SK-N-SH (cell line): ENCODE measurements at regions not wholly inside any gene's neighbourhood (a gene's known extent, or its start where the extent isn't known, plus 50 kb on each side); places are given as distances from the start of the nearest gene placed in this dataset.

Source experiments
- CTCF ChIA-PET: fragments of 300-600, 350-600 bp; formaldehyde crosslinking; extraction: SDS; loops from one replicate; lab custom pipeline; 2021; lab: Yijun Ruan, JAX
- POLR2A ChIA-PET: fragments of 350-600 bp; sonication (Branson Sonifier 250); formaldehyde crosslinking; extraction: SDS; loops from one replicate; lab custom pipeline; 2020; ENCODE audit warnings: antibody characterized with exemption, inconsistent platforms; lab: Yijun Ruan, JAX
- DNase-seq: peaks from one replicate; pipeline ENCODE4 v3.0.0; 2012
- H2AFZ ChIP-seq: fragments of 200-600 bp; sonication (generic); 2 replicates; pipeline ENCODE4 v1.8.1; 2016; ENCODE audit warnings: antibody characterized with exemption, mild to moderate bottlenecking, low read depth
- H3F3A ChIP-seq: fragments of 200-600 bp; sonication (generic); replicated peaks from 2 replicates; pipeline ENCODE3; 2016; ENCODE audit warnings: antibody characterized with exemption, mild to moderate bottlenecking; ENCODE audit not compliant: insufficient read depth
- H3K27ac ChIP-seq, 2 experiments: fragments of 200-500 bp in 1 of 2; fragments of 200-600 bp in 1 of 2; sonication (Bioruptor generic) in 1 of 2; sonication (generic), shearing (Covaris generic) in 1 of 2; 2 replicates each; pipeline versions ENCODE4 v1.5.1 to v1.6.1; 2014 to 2016; ENCODE audit warnings: low read depth in 2 of 2, inconsistent platforms in 1 of 2, low read length in 1 of 2, mild to moderate bottlenecking in 1 of 2, mixed read lengths in 1 of 2
- H3K27me3 ChIP-seq: fragments of 200-600 bp; sonication (generic), shearing (Covaris generic); 2 replicates; pipeline ENCODE4 v1.6.1; 2016; ENCODE audit warnings: mixed run types; ENCODE audit not compliant: insufficient read depth
- H3K36me3 ChIP-seq, 2 experiments: fragments of 200-500 bp in 1 of 2; fragments of 200-600 bp in 1 of 2; sonication (Bioruptor generic) in 1 of 2; sonication (generic) in 1 of 2; replicated peaks in 1 of 2; 2 replicates each; pipeline versions ENCODE3 to v1.5.1; 2014 to 2016; ENCODE audit warnings: low read length in 1 of 2, mild to moderate bottlenecking in 1 of 2; ENCODE audit not compliant: insufficient read depth in 2 of 2, control insufficient read depth in 1 of 2
- H3K4me1 ChIP-seq, 2 experiments: fragments of 200-500 bp in 1 of 2; fragments of 200-600 bp in 1 of 2; sonication (Bioruptor generic) in 1 of 2; sonication (generic), shearing (Covaris generic) in 1 of 2; 2 replicates each; pipeline versions ENCODE4 v1.5.1 to v1.6.1; 2014 to 2016; ENCODE audit warnings: low read depth in 1 of 2, low read length in 1 of 2, mixed run types in 1 of 2; ENCODE audit not compliant: insufficient read depth in 2 of 2, control insufficient read depth in 1 of 2
- H3K4me2 ChIP-seq: fragments of 200-600 bp; sonication (generic), shearing (Covaris generic); 2 replicates; pipeline ENCODE4 v1.6.1; 2017; ENCODE audit warnings: mixed run types
- H3K4me3 ChIP-seq, 2 experiments: fragments of 200-500 bp in 1 of 2; fragments of 200-600 bp in 1 of 2; sonication (Bioruptor generic) in 1 of 2; sonication (generic), shearing (Covaris generic) in 1 of 2; 2 replicates each; pipeline versions ENCODE4 v1.5.1 to v1.8.1; 2014 to 2016; ENCODE audit warnings: low read depth in 2 of 2, inconsistent platforms in 1 of 2, low read length in 1 of 2, mild to moderate bottlenecking in 1 of 2, mixed read lengths in 1 of 2, moderate library complexity in 1 of 2
- H3K79me2 ChIP-seq: fragments of 200-600 bp; sonication (generic); 2 replicates; pipeline ENCODE4 v1.8.1; 2017; ENCODE audit warnings: mild to moderate bottlenecking; ENCODE audit not compliant: insufficient read depth
- H3K9ac ChIP-seq: fragments of 200-600 bp; sonication (generic); 2 replicates; pipeline ENCODE4 v1.6.1; 2017; ENCODE audit warnings: mixed run types
- H3K9me2 ChIP-seq: fragments of 200-600 bp; sonication (generic); 2 replicates; pipeline ENCODE4 v1.6.1; 2017; ENCODE audit warnings: mixed run types
- H3K9me3 ChIP-seq: fragments of 200-600 bp; sonication (generic); 2 replicates; pipeline ENCODE4 v1.6.1; 2017; ENCODE audit warnings: mixed run types, mild to moderate bottlenecking, moderate library complexity
- H4K20me1 ChIP-seq: fragments of 200-600 bp; sonication (generic); 2 replicates; pipeline ENCODE4 v1.6.1; 2017; ENCODE audit warnings: mild to moderate bottlenecking, mixed run types; ENCODE audit not compliant: insufficient read depth
- CTCF ChIP-seq: fragments of 200-600 bp; sonication (generic); IDR thresholded peaks from 2 replicates; pipeline ENCODE4 v1.6.1; 2017; ENCODE audit warnings: antibody characterized with exemption, mild to moderate bottlenecking, moderate library complexity
- FOXJ3 ChIP-seq: sonication (generic); formaldehyde crosslinking; IDR thresholded peaks from 2 replicates; pipeline ENCODE4 v1.5.1; 2020; ENCODE audit warnings: mild to moderate bottlenecking, missing genetic modification reagents
- JUND ChIP-seq: IDR thresholded peaks from 2 replicates; pipeline ENCODE4 v1.4.0; 2012
- REST ChIP-seq: IDR thresholded peaks from 2 replicates; pipeline ENCODE4 v1.6.1; 2012; ENCODE audit warnings: mild to moderate bottlenecking, low read depth, low read length, moderate library complexity
- RFX5 ChIP-seq: IDR thresholded peaks from 2 replicates; pipeline ENCODE4 v1.6.1; 2012; ENCODE audit warnings: mild to moderate bottlenecking, improper control_type of control experiment, low read length
- USF1 ChIP-seq: IDR thresholded peaks from 2 replicates; pipeline ENCODE4 v1.4.0; 2012; ENCODE audit warnings: low read depth, borderline replicate concordance
- USF2 ChIP-seq: fragments of 150-350 bp; IDR thresholded peaks from 2 replicates; pipeline ENCODE4 v1.6.1; 2017; ENCODE audit warnings: antibody characterized with exemption, low read length, low read depth, borderline replicate concordance
- ZBTB33 ChIP-seq: IDR thresholded peaks from 2 replicates; pipeline ENCODE4 v1.4.0; 2012; ENCODE audit warnings: low read depth, borderline replicate concordance
- WGBS: methylation state at CpG from one replicate; pipeline ENCODE4 v1.1.6; 2017; ENCODE audit warnings: low lambda C conversion rate; 5-methylcytosine and 5-hydroxymethylcytosine counted together

- no peaks in the 10 kb centered on the region for H3K9me3 ChIP-seq
- ChIA-PET CTCF (no interaction called here), POLR2A (no interaction called here)
- no peaks in the 10 kb centered on the region for H3K36me3 ChIP-seq
- peaks cover 60% of the 10 kb centered on the region for H3K27me3 ChIP-seq
- no peak overlapping the region for H3K9ac ChIP-seq
- no peak overlapping the region for H3K4me2 ChIP-seq
- H3K4me3 ChIP-seq, result no peak overlapping the region
- H3K79me2 ChIP-seq, result no peaks in the 10 kb centered on the region
- no peak overlapping the region for H3K27ac ChIP-seq
- no peaks in the 10 kb centered on the region for H4K20me1 ChIP-seq
- TF ChIP-seq REST (no peak), RFX5 (no peak), ZBTB33 (no peak), CTCF (no peak), USF1 (no peak), FOXJ3 (CRISPR knock-in tag) (no peak), JUND (no peak)
- H3F3A ChIP-seq, result no peaks in the 10 kb centered on the region
- WGBS, result 0% methylated on average over 1 of the region's 1 CpG
- DNase-seq, result no peak
- no peaks in the 10 kb centered on the region for H3K4me1 ChIP-seq
- no peaks in the 10 kb centered on the region for H3K9me2 ChIP-seq
- H2AFZ ChIP-seq, result no peak overlapping the region
Observed at GRCh38 chrX:45860450-45860849, 659.8 kb upstream of the DIPK2B start.

- ChIA-PET POLR2A (no interaction called here), CTCF (no interaction called here)
- Histone ChIP-seq H3K9ac (no peak overlapping the region), H3K4me2 (no peak overlapping the region), H4K20me1 (no peaks in the 10 kb centered on the region), H3K9me3 (no peaks in the 10 kb centered on the region), H2AFZ (no peak overlapping the region), H3F3A (no peaks in the 10 kb centered on the region), H3K9me2 (no peaks in the 10 kb centered on the region), H3K4me1 (no peaks in the 10 kb centered on the region), H3K4me3 (no peak overlapping the region), H3K27ac (no peak overlapping the region), H3K27me3 (peaks cover 60% of the 10 kb centered on the region), H3K36me3 (no peaks in the 10 kb centered on the region), H3K79me2 (no peaks in the 10 kb centered on the region)
- TF ChIP-seq USF2 (no peak), REST (peak; percentile 79; the same call in 1 of the 2 replicates)
- no peak for DNase-seq
- 8% methylated on average over 4 of the region's 4 CpGs for WGBS
Observed at GRCh38 chrX:45859407-45859806, 658.7 kb upstream of the DIPK2B start.
